ENCODE measurements at regions not wholly inside any gene's neighbourhood (a gene's known extent, or its start where the extent isn't known, plus 50 kb on each side); places are given as distances from the start of the nearest gene placed in this dataset.

- TF ChIP-seq CTCF (conservative IDR thresholded peaks at IDR 0.05; ENCODE audit: low read length) (no peak), EZH2phosphoT487 (IDR thresholded peaks at IDR 0.05; ENCODE audit: borderline replicate concordance, low read depth, low read length) (no peak)
Observed at GRCh38 chrX:56031409-56031808, 200.7 kb upstream of the KLF8 start.

All from OCI-LY7 (cell line).